Left kidney (tissue), 1 donor: ENCODE measurements at regions not wholly inside any gene's neighbourhood (a gene's known extent, or its start where the extent isn't known, plus 50 kb on each side); places are given as distances from the start of the nearest gene placed in this dataset.
"Not testable (repeated sequence)": the region's sequence is repeated elsewhere in the genome, so short reads cannot be mapped to it uniquely, and the experiment has no call there.

Experiments
- DNase-seq: peaks from one replicate; pipeline ENCODE4 v3.0.0-alpha.2; 2013

DNA sequence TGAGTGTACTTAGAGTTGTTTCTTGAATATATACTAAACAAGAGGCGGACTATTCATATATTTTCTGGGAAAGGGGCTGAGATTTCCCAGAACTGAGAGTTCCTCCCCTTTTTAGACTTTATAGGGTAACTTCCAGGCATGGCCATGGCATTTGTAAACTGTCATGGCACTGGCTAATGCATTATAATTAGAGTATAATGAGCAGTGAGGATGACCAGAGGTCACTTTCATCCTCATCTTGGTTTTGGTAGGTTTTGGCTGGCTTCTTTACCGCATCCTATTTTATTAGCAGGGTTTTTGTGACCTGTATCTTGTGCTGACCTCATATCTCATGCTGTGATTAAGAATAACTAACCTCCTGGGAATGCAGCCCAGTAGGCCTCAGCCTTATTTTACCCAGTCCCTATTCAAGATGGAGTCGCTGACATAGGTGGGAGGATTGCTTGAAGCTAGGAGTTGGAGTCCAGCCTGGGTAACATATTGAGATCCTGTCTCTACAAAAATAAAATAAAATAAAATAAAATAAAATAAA, 91.4 kb downstream of the MOBP start:
- no peak for DNase-seq

DNA sequence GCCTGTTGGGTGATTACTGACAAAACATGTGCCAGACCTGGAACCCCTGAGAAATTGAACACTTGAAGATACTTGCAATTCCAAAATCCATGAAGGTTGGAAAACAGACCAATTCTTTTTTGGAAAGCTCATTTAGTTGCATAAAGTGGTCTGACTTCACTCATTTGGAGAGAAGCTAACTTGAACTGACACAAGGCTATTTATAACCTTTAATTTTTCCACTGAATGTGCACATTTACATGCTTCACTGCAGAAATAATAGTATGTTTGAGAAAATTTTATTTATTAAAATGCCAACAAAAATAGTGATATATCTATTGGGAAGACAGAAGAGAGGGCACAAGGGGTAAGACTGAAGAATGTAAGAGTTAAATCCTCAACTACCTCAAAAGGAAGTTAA, 92.1 kb downstream of the MOBP start:
- DNase-seq: no peak

DNA sequence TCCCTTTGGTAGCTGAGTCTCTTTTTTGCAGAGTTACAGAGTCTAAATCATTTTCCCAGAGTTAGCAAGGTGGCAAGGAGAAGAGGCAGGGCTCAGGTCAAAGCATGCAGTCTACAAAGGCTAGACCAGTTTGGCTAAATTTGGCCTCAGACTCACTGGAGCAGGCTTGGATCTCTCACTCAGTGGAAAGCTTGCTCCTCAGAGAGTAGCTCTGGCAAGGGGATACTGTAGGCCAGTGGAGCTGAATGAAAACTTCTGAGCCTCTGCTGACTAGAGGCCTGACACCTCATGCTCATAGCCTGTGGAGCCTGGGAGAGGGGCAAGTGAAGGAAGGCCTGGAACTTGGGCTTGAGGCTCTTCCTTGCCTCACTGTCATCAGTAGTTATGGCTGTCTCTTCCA, 101.0 kb downstream of the MOBP start:
- DNase-seq: no peak

DNA sequence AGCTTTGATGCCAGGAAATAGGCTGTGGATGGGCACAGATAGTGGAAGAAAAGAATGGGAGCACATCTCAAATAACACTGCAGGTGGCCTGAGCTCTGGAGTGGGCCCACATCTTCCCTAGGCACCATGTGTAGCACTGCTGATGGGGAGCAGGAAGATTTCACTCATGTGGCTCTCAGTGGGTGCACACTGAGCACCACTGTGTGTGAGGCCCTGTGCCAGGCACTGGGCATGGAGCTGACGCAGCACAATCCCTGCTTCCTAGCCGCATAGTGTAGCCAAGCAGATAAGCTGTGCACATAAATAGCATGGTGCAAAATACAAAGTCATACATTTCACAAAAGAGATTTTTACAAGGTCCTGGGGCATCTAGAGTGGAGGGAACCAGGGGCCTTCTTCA, 101.6 kb downstream of the MOBP start:
- no peak for DNase-seq

DNA sequence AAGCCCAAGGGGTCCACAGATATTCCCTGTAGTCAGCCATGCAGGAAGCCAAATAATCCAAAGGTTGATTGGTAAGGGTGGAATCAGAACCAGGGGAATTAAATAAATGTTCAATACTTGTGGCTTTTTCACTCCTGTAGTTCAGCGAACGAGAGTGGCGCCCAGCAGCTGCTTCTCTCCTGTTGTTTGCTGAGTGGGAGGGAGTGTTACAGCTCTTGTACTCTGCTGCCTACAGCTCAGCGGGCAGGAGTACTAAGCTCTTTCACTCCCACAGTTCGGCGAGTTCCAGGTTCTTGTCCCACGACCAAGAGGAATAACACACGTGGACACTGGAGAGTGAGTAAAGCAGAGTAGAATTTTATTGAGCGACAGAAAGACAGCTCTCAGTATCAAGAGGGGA, 105.9 kb downstream of the MOBP start:
- DNase-seq: no peak

DNA sequence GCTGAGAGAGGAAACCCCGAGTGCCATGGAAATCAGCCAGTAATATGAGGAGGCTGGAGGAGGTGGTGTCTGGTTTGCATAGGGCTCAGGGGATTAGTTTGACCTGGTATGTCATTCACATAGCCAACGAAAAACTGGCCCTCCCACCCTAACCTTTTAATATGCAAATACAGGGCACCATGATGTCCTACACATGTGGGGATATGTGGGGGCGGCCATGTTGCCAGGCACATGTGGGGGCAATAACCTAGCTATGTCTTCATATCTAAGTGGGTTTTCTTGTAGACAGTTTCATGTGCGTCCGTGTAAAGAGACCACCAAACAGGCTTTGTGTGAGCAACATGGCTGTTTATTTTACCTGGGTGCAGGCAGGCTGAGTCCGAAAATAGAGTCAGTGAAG, 110.1 kb downstream of the MOBP start:
- DNase-seq: no peak

DNA sequence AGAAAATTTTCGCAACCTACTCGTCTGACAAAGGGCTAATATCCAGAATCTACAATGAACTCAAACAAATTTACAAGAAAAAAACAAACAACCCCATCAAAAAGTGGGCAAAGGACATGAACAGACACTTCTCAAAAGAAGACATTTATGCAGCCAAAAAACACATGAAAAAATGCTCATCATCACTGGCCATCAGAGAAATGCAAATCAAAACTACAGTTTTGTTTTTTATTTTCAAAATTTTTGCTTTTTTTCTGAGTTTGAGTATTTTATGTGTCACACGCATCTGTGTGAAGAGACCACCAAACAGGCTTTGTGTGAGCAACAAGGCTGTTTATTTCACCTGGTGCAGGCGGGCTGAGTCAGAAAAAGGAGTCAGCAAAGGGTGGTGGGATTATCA, 118.7 kb downstream of the MOBP start:
- DNase-seq: not testable (repeated sequence)

DNA sequence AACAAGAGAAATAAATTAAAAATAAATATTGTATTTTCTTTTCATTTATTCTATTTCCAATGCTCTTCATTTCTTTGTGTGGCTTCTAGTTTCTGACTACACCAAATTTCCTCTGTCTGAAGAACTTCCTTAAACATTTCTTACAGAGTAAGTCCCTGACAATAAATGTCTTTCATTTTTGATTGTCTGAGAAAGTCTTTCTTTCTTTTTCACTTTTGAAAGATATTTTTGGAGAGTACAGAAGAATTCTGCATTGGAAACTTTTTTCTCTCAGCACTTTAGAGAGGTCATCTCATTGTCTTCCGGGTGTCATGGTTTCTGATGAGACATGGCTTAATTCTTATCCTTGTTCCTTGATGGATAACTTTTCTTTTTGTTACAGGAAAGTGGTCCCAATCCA, 119.6 kb downstream of the MOBP start:
- DNase-seq: no peak

DNA sequence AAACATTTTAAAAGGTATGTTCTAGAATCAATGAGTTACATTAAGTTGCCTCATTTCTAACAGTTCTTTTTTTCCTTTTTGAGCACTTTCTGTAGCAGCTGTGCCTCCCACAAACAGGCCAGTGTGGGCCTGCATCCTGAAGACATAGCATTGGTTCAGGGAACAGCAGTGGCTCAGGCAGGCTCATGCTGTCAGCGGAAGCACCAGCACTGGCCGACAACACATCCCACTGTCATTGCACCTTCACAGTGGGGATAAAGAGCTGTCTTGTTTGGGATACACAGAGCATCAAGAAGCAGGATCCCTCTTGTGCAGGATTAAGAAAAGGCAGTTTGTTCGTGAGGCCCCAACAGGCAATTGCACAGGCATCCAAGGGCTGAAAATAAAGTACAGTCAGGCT, 123.3 kb downstream of the MOBP start:
- DNase-seq: no peak

DNA sequence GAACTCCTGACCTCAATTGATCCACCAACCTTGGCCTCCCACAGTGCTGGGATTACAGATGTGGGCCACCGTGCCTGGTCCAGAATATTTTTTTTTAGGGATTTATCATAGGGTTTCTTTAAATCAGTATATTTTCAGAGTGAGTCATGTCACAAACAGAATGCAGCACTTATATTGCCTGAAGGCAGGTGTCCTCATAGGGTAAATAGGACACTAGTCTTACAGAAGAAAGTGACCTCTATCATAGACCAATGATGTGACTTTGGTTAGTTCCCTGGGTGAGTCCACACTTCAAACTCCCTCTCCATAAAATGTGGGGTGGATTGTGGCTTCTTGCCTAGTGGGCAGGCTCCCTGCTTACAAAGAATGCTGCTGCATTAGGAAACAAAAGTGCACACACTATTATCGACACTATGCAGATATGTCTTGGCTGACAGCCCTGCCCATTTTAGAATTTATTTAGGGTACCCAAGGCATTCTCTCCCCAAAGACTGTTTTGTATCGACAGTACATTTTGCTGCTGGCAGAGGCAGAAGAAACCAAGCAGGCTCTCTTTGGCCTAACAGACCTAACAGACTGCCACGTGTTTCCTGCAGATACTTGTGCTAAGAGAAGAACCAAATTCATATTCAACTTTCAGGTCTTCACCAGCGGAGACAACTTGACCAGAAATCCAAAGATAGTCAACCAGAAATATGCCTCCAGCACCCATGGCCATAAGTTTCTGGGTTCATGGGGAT, 125.0 kb downstream of the MOBP start:
- no peak for DNase-seq

DNA sequence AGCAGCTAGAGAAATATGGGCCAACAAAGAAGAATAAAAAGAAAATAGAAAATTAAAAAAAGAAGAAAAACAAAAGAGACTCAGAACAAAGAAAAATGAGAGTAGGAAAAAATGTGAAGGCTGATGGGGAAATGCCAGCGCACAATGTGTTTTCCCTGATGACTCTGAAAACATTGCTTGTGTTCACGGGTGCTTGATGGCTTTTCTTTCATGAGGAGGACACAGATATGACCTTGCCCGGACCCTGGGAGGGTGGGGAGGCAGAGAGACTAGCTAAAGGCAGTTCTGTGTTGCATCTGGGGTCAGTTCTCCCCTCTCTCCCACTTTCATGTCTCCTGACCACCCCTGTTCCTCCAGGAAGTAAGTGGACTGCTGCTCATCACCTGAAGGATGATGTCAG, 125.9 kb downstream of the MOBP start:
- no peak for DNase-seq

DNA sequence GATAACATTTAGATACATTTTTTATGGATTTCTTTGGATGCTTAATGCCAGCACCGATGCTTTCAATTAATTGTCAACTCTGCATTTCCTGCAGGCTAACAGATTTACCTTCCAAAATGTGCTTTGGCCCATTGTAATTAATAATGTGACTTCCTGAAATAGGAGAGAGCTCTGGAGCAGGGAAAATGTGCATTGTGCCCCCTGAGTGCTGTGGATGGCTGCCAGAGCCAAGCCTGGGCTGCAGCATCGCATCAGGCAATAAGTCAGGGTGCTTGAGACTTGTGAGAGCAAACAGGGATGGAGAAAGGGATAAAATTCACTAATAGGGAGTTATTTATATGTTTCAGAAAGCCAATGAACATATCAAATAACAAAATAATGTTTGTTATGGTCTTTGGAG, 133.8 kb downstream of the MOBP start:
- DNase-seq: no peak

DNA sequence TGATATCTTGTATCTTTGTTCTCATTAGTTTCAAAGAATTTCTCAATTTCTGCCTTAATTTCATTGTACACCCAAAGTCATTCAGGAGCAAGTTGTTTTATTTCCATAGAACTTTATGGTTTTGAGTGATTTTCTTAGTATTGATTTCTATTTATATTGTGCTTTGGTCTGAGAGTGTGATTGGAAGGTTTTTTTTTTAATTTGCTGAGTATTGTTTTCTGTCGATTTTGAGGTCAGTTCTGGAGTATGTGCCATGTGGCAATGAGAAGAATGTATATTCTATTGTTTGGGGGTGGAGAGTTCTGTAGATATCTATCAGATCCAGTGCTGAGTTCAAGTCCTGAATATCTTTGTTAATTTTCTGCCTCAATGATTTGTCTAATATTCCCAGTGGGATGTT, 138.4 kb downstream of the MOBP start:
- DNase-seq: no peak

DNA sequence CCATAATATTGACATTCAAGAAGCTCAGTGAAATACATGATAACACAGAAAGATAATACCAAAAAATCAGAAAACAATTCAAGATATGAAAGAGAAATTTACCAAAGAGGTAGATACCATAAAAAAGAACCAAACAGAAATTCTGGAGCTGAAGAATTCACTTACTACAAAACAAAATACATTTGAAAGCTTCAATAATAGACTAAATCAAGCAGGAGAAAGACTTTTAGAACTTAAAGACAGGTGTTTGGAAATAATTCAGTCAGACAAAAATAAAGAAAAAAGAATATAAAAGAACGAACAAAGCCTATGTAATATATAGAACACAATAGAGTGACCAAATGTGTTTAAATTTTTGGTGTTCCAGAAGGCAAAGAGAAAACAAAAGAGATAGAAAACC, 158.7 kb downstream of the MOBP start:
- no peak for DNase-seq

DNA sequence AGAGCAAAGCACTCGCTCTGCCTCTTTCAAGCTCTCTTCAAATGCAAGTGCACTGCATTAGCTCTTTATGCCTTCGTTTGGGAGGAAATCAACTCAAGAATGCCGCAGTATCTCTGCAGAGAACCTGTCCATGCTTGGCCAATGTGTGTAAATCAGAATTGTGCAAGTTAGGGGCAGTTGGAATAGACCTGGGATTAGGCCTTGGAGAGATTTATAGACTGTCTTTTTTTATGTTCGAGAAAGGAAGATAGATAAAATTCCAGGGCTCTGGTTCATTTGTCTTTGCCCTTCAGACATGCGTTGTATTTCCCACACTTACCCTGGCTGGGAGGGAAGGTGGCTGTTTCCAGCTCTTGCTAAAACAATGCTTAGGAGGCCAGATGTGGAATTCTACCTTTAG, 163.7 kb downstream of the MOBP start:
- no peak for DNase-seq

DNA sequence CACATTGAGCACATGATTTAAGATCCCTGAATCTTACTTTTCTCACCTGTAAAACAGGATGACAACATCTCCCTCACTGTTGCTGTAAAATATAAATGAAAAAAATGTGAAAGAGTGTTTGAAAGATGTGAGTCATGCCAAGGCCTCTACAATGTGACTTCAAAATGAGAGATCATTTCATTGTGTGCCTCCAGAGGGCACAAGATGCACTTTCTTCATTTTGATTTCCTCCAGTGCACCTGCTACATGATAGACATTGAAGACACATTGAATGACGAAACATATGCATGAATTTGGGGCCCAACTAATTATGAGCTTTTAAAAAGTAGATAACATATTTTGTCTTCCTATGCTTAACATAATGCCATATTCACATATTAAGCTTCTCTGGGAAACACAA, 170.3 kb downstream of the MOBP start:
- no peak for DNase-seq

DNA sequence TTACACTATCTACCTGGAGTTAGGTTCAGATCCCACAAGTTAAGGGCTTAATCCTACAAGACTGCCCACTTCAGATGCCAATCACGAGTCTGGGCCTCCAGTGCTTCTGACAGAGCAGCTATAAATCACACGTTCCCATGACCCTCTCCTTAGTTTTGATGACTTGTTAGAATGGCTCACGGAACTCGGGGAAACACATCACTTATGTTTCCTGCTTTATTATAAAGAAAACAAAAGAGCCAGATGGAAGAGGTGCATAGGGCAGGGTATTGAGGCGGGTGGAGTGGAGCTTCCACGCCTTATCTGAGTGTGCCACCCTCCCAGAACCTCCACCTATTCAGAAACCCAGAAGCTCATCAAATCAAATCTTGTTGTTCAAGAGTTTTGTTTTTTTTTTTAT, 170.8 kb downstream of the MOBP start:
- DNase-seq: no peak

DNA sequence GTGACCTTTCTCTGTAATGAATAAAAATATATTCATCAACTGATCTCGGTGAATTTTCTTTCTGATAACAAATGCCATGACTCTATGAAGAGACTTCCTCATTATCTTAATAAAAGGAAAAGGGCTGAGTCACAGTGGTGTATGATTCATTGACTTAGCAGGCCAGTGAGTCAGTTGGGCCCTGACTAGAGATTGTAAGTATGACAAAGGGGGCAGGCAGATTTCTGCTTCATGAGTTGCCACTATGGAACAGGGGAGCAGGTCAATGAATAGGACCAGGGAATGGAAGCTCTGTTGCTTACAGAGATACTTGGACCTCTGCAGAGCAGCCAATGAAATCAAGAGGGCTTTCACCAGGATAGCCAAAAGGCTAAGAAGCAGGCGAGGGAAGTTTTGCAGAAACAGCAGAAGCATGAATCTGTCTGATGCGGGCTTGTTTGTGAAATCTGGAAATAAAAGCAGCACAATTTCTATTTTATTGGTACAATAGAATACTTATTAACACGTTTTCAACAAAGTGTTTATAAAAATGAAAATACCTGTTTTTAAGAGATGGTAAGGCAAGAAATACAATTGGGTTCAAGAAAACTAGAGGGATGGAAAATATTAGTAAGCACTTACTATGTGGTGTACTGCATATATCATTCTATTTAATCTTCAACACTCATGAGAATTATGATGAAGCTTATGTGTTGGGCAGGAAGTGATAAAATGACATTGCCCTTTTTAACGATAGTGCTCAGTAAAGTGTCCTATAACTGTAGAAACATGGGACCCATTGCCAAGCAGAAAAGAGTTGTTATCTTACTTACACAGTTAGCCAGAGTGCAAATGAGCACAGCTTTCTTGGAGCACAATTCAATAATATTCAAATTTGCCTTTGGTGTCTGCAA, 169.8 kb upstream of the MYRIP start:
- DNase-seq: no peak

DNA sequence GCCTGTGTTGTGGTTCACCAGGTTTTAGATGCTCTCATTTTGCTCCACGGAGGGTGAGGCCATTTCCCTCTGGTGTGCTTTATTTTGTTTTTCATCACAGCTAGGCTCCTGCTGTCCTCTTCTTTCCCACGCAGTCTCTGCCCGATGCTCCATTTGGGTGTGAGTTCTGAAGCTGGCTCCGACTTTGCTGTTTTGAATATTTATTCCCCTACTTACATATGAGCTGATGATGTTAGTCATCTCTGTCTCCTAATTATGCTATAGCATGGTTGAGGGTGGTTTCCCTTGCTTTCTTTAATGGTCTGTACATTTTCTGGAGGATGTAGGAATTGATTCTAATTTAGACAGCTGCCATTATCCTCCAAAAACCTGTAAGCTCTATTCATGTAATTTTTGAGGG, 168.1 kb upstream of the MYRIP start:
- no peak for DNase-seq

DNA sequence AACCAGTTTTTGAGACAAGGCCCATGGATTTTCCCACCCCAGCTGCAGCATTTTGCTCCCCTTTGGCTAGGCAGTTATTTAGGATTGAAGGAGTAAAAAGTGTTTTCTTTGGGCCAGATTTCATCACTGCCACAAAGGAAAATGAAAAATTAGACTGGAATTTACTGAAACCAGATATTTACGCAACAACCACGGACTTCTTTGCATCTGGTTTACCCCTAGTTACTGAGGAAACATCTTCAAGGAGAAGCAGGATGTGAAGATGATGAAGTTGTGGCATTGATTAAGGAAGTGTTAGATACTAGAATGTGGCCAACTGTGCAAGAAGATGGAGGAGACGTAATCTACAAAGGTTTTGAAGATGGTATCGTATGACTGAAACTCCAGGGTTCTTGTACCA, 165.2 kb upstream of the MYRIP start:
- DNase-seq: no peak

DNA sequence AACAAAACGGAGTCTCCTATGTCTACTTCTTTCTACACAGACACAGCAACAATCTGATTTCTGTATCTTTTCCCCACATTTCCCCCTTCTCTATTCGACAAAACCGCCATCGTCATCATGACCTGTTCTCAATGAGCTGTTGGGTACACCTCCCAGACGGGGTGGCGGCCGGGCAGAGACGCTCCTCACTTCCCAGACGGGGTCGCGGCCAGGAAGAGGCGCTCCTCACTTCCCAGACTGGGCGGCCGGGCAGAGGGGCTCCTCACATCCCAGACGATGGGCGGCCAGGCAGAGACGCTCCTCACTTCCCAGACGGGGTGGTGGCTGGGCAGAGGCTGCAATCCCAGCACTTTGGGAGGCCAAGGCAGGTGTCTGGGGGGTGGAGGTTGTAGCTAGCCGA, 158.2 kb upstream of the MYRIP start:
- not testable (repeated sequence) for DNase-seq

DNA sequence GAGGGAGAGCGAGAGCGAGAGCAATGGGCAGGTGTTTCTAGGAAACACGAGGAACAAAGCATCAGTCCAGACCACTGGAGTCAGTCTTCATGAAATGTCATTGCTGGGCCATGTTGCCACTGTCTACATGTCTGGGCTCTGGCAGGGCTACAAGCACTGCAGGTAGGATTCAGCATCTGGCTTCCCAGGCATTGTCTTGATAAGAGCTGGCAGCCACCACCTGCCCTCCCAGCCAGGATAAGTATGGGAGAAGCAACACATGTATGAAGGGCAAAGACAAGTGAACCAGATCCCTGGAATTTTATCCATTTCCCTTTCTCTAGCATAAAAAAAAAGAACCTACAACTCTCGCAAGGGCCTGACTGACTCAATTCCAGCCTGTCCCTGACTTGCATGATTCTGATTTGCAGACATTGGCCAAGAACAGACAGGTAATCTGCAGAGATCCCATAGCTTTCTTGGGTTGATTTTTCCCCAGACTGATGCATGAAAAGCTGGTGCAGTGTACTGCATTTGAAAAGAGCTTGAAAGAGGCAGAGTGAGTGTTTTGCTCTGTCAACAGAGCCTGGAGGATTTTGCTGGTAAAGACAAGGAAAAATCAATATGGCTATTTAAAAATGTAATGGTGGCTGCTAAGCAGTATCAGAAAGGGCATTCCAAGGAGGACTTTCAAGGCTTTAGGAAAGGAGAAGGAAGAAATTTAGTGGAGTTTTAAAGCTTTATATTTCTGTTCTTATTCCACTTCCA, 157.2 kb upstream of the MYRIP start:
- DNase-seq: no peak

DNA sequence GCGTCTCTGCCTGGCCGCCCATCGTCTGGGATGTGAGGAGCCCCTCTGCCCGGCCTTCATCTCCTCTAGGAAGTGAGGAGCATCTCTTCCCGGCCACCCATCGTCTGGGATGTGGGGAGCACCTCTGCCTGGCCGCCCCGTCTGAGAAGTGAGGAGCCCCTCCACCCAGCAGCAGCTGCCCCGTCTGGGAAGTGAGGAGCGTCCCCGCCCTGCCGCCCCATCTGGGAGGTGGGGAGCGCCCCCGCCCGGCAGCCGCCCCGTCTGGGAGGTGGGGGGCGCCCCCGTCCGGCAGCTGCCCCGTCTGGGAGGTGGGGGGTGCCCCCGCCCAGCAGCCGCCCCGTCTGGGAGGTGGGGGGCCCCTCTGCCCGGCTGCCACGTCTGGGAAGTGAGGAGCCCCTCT, 153.7 kb upstream of the MYRIP start:
- DNase-seq: not testable (repeated sequence)
